ENCODE measurements at regions not wholly inside any gene's neighbourhood (a gene's known extent, or its start where the extent isn't known, plus 50 kb on each side); places are given as distances from the start of the nearest gene placed in this dataset.

DNA sequence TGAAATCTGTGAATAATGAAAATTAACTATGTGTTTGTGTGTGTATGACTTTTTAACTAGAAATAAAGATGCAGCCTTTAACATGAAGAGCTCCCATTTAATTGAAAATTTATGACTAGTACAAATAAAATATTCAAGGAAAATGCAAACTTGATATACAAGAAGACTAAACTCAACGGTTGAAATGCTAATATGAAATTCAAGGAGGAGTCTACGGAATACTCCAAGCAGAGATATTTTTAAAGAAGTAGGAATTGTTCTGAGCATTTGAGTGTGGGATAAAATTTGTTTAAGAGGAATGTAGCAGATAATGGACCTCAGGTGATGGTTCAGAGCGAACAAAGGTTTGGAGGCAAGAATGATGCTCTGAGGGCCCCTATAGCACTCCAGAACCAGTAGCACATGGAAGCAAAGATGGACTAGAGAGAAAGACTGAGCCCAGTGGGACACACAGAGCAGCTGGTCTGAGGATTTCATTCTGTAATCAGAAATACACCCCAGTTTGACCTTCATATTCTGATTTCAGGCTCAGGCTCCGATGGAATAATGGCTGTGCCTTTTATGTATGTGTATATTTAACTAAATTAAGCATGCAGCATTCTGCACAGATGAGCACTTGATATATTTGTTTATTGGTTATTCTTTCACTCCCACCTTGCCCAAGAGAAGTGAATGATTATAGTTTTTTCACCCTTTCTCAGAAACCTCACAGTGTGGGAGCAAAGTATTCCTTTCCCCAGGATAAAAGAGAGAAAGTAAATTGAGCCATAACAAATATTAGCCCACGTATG lies 227.1 kb downstream of the ZPLD1 start:
- Mint-ChIP-seq H3K27me3 (ENCODE audit: low read depth in 2 of 2) (peaks cover 0 to 15% of the 10 kb centered on the region in 2 donors), H3K27ac (no peak overlapping the region), H3K4me1 (no peaks in the 10 kb centered on the region), H3K4me3 (no peak overlapping the region), H3K9me3 (peaks cover 0 to 3% of the 10 kb centered on the region in 2 donors), H3K36me3 (no peaks in the 10 kb centered on the region)
- no peak for ATAC-seq
- Histone ChIP-seq H3K4me1 (ENCODE audit: control insufficient read depth, insufficient read depth, low read length) (no peaks in the 10 kb centered on the region), H3K9me3 (ENCODE audit: control insufficient read depth, insufficient read depth, low read length) (no peaks in the 10 kb centered on the region), H3K27ac (ENCODE audit: low read length) (no peak overlapping the region), H3K27me3 (ENCODE audit: control insufficient read depth, insufficient read depth, low read length) (no peaks in the 10 kb centered on the region), H3K36me3 (ENCODE audit: control insufficient read depth, insufficient read depth, low read length) (no peaks in the 10 kb centered on the region), H3K4me3 (ENCODE audit: low read length) (no peak overlapping the region)
- WGBS (ENCODE audit: insufficient coverage): 90% methylated on average over 5 of the region's 5 CpGs
- intact Hi-C loops (cut with micrococcal nuclease): no loop called here
- DNase-seq: no peak
- TF ChIP-seq, protein P1, sequence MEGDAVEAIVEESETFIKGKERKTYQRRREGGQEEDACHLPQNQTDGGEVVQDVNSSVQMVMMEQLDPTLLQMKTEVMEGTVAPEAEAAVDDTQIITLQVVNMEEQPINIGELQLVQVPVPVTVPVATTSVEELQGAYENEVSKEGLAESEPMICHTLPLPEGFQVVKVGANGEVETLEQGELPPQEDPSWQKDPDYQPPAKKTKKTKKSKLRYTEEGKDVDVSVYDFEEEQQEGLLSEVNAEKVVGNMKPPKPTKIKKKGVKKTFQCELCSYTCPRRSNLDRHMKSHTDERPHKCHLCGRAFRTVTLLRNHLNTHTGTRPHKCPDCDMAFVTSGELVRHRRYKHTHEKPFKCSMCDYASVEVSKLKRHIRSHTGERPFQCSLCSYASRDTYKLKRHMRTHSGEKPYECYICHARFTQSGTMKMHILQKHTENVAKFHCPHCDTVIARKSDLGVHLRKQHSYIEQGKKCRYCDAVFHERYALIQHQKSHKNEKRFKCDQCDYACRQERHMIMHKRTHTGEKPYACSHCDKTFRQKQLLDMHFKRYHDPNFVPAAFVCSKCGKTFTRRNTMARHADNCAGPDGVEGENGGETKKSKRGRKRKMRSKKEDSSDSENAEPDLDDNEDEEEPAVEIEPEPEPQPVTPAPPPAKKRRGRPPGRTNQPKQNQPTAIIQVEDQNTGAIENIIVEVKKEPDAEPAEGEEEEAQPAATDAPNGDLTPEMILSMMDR (IDR thresholded peaks at IDR 0.05): no peak

DNA sequence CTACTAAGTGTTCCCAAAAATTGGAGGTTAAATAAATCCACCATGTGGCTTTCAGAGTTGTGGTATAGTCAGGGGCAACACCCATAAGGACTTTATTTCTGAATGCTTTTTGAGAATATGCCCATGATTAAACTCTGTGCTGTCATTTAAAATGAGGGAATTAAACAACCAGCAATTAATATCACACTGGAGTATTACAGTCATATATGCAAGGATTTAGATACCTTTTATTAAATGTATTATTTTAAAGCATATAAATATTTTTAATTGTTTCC lies 227.6 kb downstream of the ZPLD1 start:
- ATAC-seq: no peak
- Mint-ChIP-seq H3K9me3 (peaks cover 0 to 3% of the 10 kb centered on the region in 2 donors), H3K36me3 (no peaks in the 10 kb centered on the region), H3K27ac (no peak overlapping the region), H3K4me3 (no peak overlapping the region), H3K4me1 (no peaks in the 10 kb centered on the region), H3K27me3 (ENCODE audit: low read depth in 2 of 2) (peaks cover 0 to 15% of the 10 kb centered on the region in 2 donors)
- DNase-seq: no peak
- Histone ChIP-seq H3K9me3 (ENCODE audit: control insufficient read depth, insufficient read depth, low read length) (no peaks in the 10 kb centered on the region), H3K4me1 (ENCODE audit: control insufficient read depth, insufficient read depth, low read length) (no peaks in the 10 kb centered on the region), H3K36me3 (ENCODE audit: control insufficient read depth, insufficient read depth, low read length) (no peaks in the 10 kb centered on the region), H3K4me3 (ENCODE audit: low read length) (no peak overlapping the region), H3K27ac (ENCODE audit: low read length) (no peak overlapping the region), H3K27me3 (ENCODE audit: control insufficient read depth, insufficient read depth, low read length) (no peaks in the 10 kb centered on the region)
- TF ChIP-seq, protein P1 (IDR thresholded peaks at IDR 0.05): no peak
- intact Hi-C loops (cut with micrococcal nuclease): no loop called here

DNA sequence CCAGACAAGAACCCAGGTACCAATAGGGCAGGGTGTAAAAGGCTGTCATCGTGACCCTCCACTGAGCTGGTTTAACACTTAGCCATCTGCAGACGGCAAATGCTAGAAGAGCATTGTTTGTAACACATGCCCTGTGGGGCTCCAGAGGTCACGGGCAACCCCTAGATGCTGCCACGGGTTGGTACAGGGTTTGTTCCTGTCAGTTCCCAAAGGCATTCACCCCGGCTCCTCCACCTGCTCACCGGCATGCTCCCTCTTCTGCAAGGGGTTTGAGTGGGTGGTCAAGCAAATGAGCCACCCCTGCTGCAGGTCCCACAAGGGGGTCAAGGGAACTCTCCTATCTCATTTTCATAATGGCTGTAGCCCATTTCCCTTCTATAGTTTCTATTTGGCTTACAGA lies 229.3 kb downstream of the ZPLD1 start:
- 87% methylated on average over 6 of the region's 6 CpGs for WGBS (ENCODE audit: insufficient coverage)

More for the DNA sequence above, 229.3 kb downstream of the ZPLD1 start:
- no peaks in the 10 kb centered on the region for H3K9me3 Mint-ChIP-seq
- DNase-seq (no peak), ATAC-seq (no peak)
- Histone ChIP-seq H3K27ac (ENCODE audit: low read length) (no peak overlapping the region), H3K4me3 (ENCODE audit: low read length) (no peak overlapping the region), H3K9me3 (ENCODE audit: control insufficient read depth, insufficient read depth, low read length) (no peaks in the 10 kb centered on the region), H3K4me1 (ENCODE audit: control insufficient read depth, insufficient read depth, low read length) (no peaks in the 10 kb centered on the region), H3K27me3 (ENCODE audit: control insufficient read depth, insufficient read depth, low read length) (no peaks in the 10 kb centered on the region), H3K36me3 (ENCODE audit: control insufficient read depth, insufficient read depth, low read length) (no peaks in the 10 kb centered on the region)
- H3K4me3 Mint-ChIP-seq: no peak overlapping the region
- no peaks in the 10 kb centered on the region for H3K36me3 Mint-ChIP-seq
- peaks cover 0 to 8% of the 10 kb centered on the region in 2 donors for H3K4me1 Mint-ChIP-seq
- intact Hi-C loops (cut with micrococcal nuclease): no loop called here
- peaks cover 0 to 15% of the 10 kb centered on the region in 2 donors for H3K27me3 Mint-ChIP-seq (ENCODE audit: low read depth in 2 of 2)
- H3K27ac Mint-ChIP-seq: no peak overlapping the region
- TF ChIP-seq, protein P1 (IDR thresholded peaks at IDR 0.05): no peak
